CD8-positive, alpha-beta memory T cell (primary cell): ENCODE measurements at regions not wholly inside any gene's neighbourhood (a gene's known extent, or its start where the extent isn't known, plus 50 kb on each side); places are given as distances from the start of the nearest gene placed in this dataset.

Source experiments
- CTCF ChIA-PET: fragments of 350-600 bp; sonication (Branson Sonifier 250); formaldehyde crosslinking; loops from one replicate; lab custom pipeline; 2021; ENCODE audit warnings: antibody characterized with exemption; lab: Charles Lee
- POLR2A ChIA-PET: fragments of 350-600 bp; sonication (Branson Sonifier 250); formaldehyde crosslinking; loops from one replicate; lab custom pipeline; 2021; ENCODE audit warnings: antibody characterized with exemption; lab: Charles Lee
- DNase-seq, 5 donors: peaks; one replicate each; pipeline versions ENCODE4 v3.0.0 to v3.0.0-alpha.2; 2020 to 2022; ENCODE audit warnings: mixed read lengths in 1 of 5
- H3K27ac ChIP-seq: one replicate; pipeline ENCODE4 v1.7.0; 2013; ENCODE audit warnings: low read depth, mild to moderate bottlenecking, low read length, moderate library complexity
- H3K27me3 ChIP-seq: 2 replicates; pipeline ENCODE4 v1.7.0; 2013; ENCODE audit warnings: low read length, mild to moderate bottlenecking; ENCODE audit not compliant: insufficient read depth, poor library complexity, severe bottlenecking
- H3K36me3 ChIP-seq: 2 replicates; pipeline ENCODE4 v1.7.0; 2013; ENCODE audit warnings: mild to moderate bottlenecking, low read length, moderate library complexity; ENCODE audit not compliant: insufficient read depth
- H3K4me1 ChIP-seq: 2 replicates; pipeline ENCODE4 v1.7.0; 2013; ENCODE audit warnings: mild to moderate bottlenecking, low read length, moderate library complexity; ENCODE audit not compliant: insufficient read depth
- H3K4me3 ChIP-seq: 2 replicates; pipeline ENCODE4 v1.7.0; 2013; ENCODE audit warnings: mild to moderate bottlenecking, low read length
- H3K9me3 ChIP-seq: 2 replicates; pipeline ENCODE4 v1.7.0; 2013; ENCODE audit warnings: mild to moderate bottlenecking, low read length
- H3K27ac Mint-ChIP-seq, 8 donors: one replicate each; pipeline ENCODE4 v1.8.0; 2020 to 2021; ENCODE audit warnings: mixed read lengths in 8 of 8, mild to moderate bottlenecking in 6 of 8, inconsistent platforms in 3 of 8, moderate library complexity in 3 of 8
- H3K27me3 Mint-ChIP-seq, 2 donors: one replicate each; pipeline ENCODE4 v1.8.0; 2020 to 2021; ENCODE audit warnings: mixed read lengths in 2 of 2, mild to moderate bottlenecking in 1 of 2, moderate library complexity in 1 of 2
- H3K36me3 Mint-ChIP-seq, 3 donors: one replicate each; pipeline ENCODE4 v1.8.0; 2020 to 2021; ENCODE audit warnings: mixed read lengths in 3 of 3, inconsistent platforms in 1 of 3, mild to moderate bottlenecking in 1 of 3
- H3K4me1 Mint-ChIP-seq, 3 donors: one replicate each; pipeline ENCODE4 v1.8.0; 2020 to 2021; ENCODE audit warnings: mixed read lengths in 3 of 3, inconsistent platforms in 1 of 3, mild to moderate bottlenecking in 1 of 3
- H3K4me3 Mint-ChIP-seq, 7 donors: one replicate each; pipeline ENCODE4 v1.8.0; 2020 to 2021; ENCODE audit warnings: mixed read lengths in 7 of 7, mild to moderate bottlenecking in 6 of 7, moderate library complexity in 4 of 7, inconsistent platforms in 2 of 7
- H3K9me3 Mint-ChIP-seq, 5 donors: one replicate each; pipeline ENCODE4 v1.8.0; 2020 to 2022; ENCODE audit warnings: mixed read lengths in 5 of 5, mild to moderate bottlenecking in 3 of 5, moderate library complexity in 2 of 5, inconsistent platforms in 1 of 5

GRCh38 chr4:147129687-147130086 lies 184.0 kb upstream of the TTC29 start:
- Histone ChIP-seq H3K4me1 (no peaks in the 10 kb centered on the region), H3K4me3 (no peak overlapping the region), H3K36me3 (no peaks in the 10 kb centered on the region), H3K27ac (no peak overlapping the region), H3K27me3 (no peaks in the 10 kb centered on the region), H3K9me3 (no peaks in the 10 kb centered on the region)
- H3K4me1 Mint-ChIP-seq, result peaks cover 0 to 3% (median 0%) of the 10 kb centered on the region in 3 donors
- no peaks in the 10 kb centered on the region for H3K36me3 Mint-ChIP-seq
- H3K27me3 Mint-ChIP-seq, result peaks cover 0 to 3% of the 10 kb centered on the region in 2 donors
- CTCF ChIA-PET, result interaction anchor here (1.1 kb wide), 1 partner anchor 33 kb away, joined by 3 read pairs; no protein-coding TSS in a partner anchor
- no peak overlapping the region for H3K27ac Mint-ChIP-seq
- DNase-seq, result no peak
- H3K4me3 Mint-ChIP-seq, result no peak overlapping the region
- H3K9me3 Mint-ChIP-seq, result no peaks in the 10 kb centered on the region
- POLR2A ChIA-PET, result no interaction called here

GRCh38 chr4:147134536-147135210 lies 189.0 kb upstream of the TTC29 start:
- H3K4me3 ChIP-seq, result no peak overlapping the region
- Mint-ChIP-seq H3K9me3 (no peaks in the 10 kb centered on the region), H3K4me3 (no peak overlapping the region), H3K4me1 (peaks cover 0 to 5% (median 2%) of the 10 kb centered on the region in 3 donors), H3K36me3 (no peaks in the 10 kb centered on the region), H3K27me3 (peaks cover 2 to 17% of the 10 kb centered on the region in 2 donors), H3K27ac (no peak overlapping the region)
- no peaks in the 10 kb centered on the region for H3K27me3 ChIP-seq
- DNase-seq, result no peak
- ChIA-PET POLR2A (no interaction called here), CTCF (no interaction called here)
- H3K36me3 ChIP-seq, result no peaks in the 10 kb centered on the region
- no peaks in the 10 kb centered on the region for H3K4me1 ChIP-seq
- no peaks in the 10 kb centered on the region for H3K9me3 ChIP-seq
- H3K27ac ChIP-seq, result no peak overlapping the region

GRCh38 chr4:147136310-147136709 lies 190.6 kb upstream of the TTC29 start:
- Mint-ChIP-seq H3K4me1 (peaks cover 0 to 5% (median 2%) of the 10 kb centered on the region in 3 donors), H3K9me3 (no peaks in the 10 kb centered on the region), H3K27ac (no peak overlapping the region), H3K27me3 (peaks cover 4 to 17% of the 10 kb centered on the region in 2 donors), H3K36me3 (no peaks in the 10 kb centered on the region), H3K4me3 (no peak overlapping the region)
- Histone ChIP-seq H3K36me3 (no peaks in the 10 kb centered on the region), H3K4me3 (no peak overlapping the region), H3K27ac (no peak overlapping the region), H3K9me3 (no peaks in the 10 kb centered on the region), H3K27me3 (no peaks in the 10 kb centered on the region), H3K4me1 (no peaks in the 10 kb centered on the region)
- CTCF ChIA-PET, result no interaction called here
- POLR2A ChIA-PET, result no interaction called here
- DNase-seq, result no peak

- H3K4me3 Mint-ChIP-seq, result no peak overlapping the region
- CTCF ChIA-PET, result no interaction called here
- Histone ChIP-seq H3K4me1 (no peaks in the 10 kb centered on the region), H3K4me3 (no peak overlapping the region), H3K36me3 (no peaks in the 10 kb centered on the region), H3K9me3 (no peaks in the 10 kb centered on the region), H3K27me3 (no peaks in the 10 kb centered on the region), H3K27ac (no peak overlapping the region)
- no peak overlapping the region for H3K27ac Mint-ChIP-seq
- H3K36me3 Mint-ChIP-seq, result no peaks in the 10 kb centered on the region
- H3K27me3 Mint-ChIP-seq, result peaks cover 4 to 17% of the 10 kb centered on the region in 2 donors
- peaks cover 0 to 5% (median 2%) of the 10 kb centered on the region in 3 donors for H3K4me1 Mint-ChIP-seq
- POLR2A ChIA-PET, result no interaction called here
- no peaks in the 10 kb centered on the region for H3K9me3 Mint-ChIP-seq
- no peak for DNase-seq
These were observed 191.1 kb upstream of the TTC29 start for GRCh38 chr4:147136751-147137150.

- Mint-ChIP-seq H3K36me3 (no peaks in the 10 kb centered on the region), H3K4me1 (peaks cover 0 to 5% (median 2%) of the 10 kb centered on the region in 3 donors), H3K27me3 (peaks cover 5 to 17% of the 10 kb centered on the region in 2 donors), H3K4me3 (no peak overlapping the region), H3K27ac (no peak overlapping the region), H3K9me3 (no peaks in the 10 kb centered on the region)
- Histone ChIP-seq H3K4me3 (no peak overlapping the region), H3K27me3 (no peaks in the 10 kb centered on the region), H3K27ac (no peak overlapping the region), H3K4me1 (no peaks in the 10 kb centered on the region), H3K9me3 (no peaks in the 10 kb centered on the region), H3K36me3 (no peaks in the 10 kb centered on the region)
- POLR2A ChIA-PET, result no interaction called here
- DNase-seq, result no peak
- CTCF ChIA-PET, result no interaction called here
These were observed 191.6 kb upstream of the TTC29 start for GRCh38 chr4:147137280-147137679.

- Mint-ChIP-seq H3K36me3 (no peaks in the 10 kb centered on the region), H3K9me3 (no peaks in the 10 kb centered on the region), H3K4me1 (peaks cover 0 to 5% (median 2%) of the 10 kb centered on the region in 3 donors), H3K27me3 (peaks cover 7 to 17% of the 10 kb centered on the region in 2 donors), H3K27ac (no peak overlapping the region), H3K4me3 (no peak overlapping the region)
- ChIA-PET CTCF (no interaction called here), POLR2A (no interaction called here)
- DNase-seq, result no peak
- Histone ChIP-seq H3K36me3 (no peaks in the 10 kb centered on the region), H3K27ac (no peak overlapping the region), H3K4me1 (no peaks in the 10 kb centered on the region), H3K27me3 (no peaks in the 10 kb centered on the region), H3K9me3 (no peaks in the 10 kb centered on the region), H3K4me3 (no peak overlapping the region)
These were observed 192.5 kb upstream of the TTC29 start for GRCh38 chr4:147138171-147138570.

GRCh38 chr4:147139455-147140198 lies 194.0 kb upstream of the TTC29 start:
- H3K9me3 ChIP-seq, result no peaks in the 10 kb centered on the region
- CTCF ChIA-PET, result no interaction called here
- H3K27ac ChIP-seq, result no peak overlapping the region
- H3K36me3 Mint-ChIP-seq, result no peaks in the 10 kb centered on the region
- H3K36me3 ChIP-seq, result no peaks in the 10 kb centered on the region
- H3K27me3 ChIP-seq, result no peaks in the 10 kb centered on the region
- no peaks in the 10 kb centered on the region for H3K4me1 ChIP-seq
- peaks cover 0 to 5% (median 2%) of the 10 kb centered on the region in 3 donors for H3K4me1 Mint-ChIP-seq
- peaks cover 7 to 17% of the 10 kb centered on the region in 2 donors for H3K27me3 Mint-ChIP-seq
- H3K9me3 Mint-ChIP-seq, result no peaks in the 10 kb centered on the region
- H3K4me3 ChIP-seq, result no peak overlapping the region
- no peak overlapping the region for H3K4me3 Mint-ChIP-seq
- no peak for DNase-seq
- no peak overlapping the region for H3K27ac Mint-ChIP-seq
- POLR2A ChIA-PET, result no interaction called here

GRCh38 chr4:147151763-147152162 lies 206.1 kb upstream of the TTC29 start:
- H3K9me3 Mint-ChIP-seq, result peaks cover 0 to 3% (median 0%) of the 10 kb centered on the region in 5 donors
- POLR2A ChIA-PET, result no interaction called here
- Histone ChIP-seq H3K27ac (no peak overlapping the region), H3K4me3 (no peak overlapping the region), H3K9me3 (no peaks in the 10 kb centered on the region), H3K27me3 (no peaks in the 10 kb centered on the region), H3K4me1 (no peaks in the 10 kb centered on the region), H3K36me3 (no peaks in the 10 kb centered on the region)
- no peaks in the 10 kb centered on the region for H3K4me1 Mint-ChIP-seq
- no peaks in the 10 kb centered on the region for H3K36me3 Mint-ChIP-seq
- peaks cover 15 to 24% of the 10 kb centered on the region in 2 donors for H3K27me3 Mint-ChIP-seq
- CTCF ChIA-PET, result no interaction called here
- H3K27ac Mint-ChIP-seq, result no peak overlapping the region
- DNase-seq, result no peak
- H3K4me3 Mint-ChIP-seq, result no peak overlapping the region
